GM12891 (cell line): ENCODE measurements at regions not wholly inside any gene's neighbourhood (a gene's known extent, or its start where the extent isn't known, plus 50 kb on each side); places are given as distances from the start of the nearest gene placed in this dataset.

ENCODE experiments used
- POLR2A ChIP-seq: IDR thresholded peaks from 2 replicates; pipeline ENCODE4 v1.6.1; 2011; ENCODE audit warnings: low read depth, low read length, control low read depth
- POLR2AphosphoS5 ChIP-seq: IDR thresholded peaks from 2 replicates; pipeline ENCODE4 v1.6.1; 2011; ENCODE audit warnings: low read depth, low read length, control low read depth
- SPI1 ChIP-seq: IDR thresholded peaks from 2 replicates; pipeline ENCODE4 v1.6.1; 2011; ENCODE audit warnings: low read depth, low read length, control low read depth
- TAF1 ChIP-seq: IDR thresholded peaks from 2 replicates; pipeline ENCODE4 v1.6.1; 2011; ENCODE audit warnings: low read depth, low read length, control low read depth

GRCh38 chr16:55051571-55052347 is 121.1 kb downstream of the IRX5 start:
- TF ChIP-seq POLR2AphosphoS5, result no peak
- TF ChIP-seq POLR2A, result no peak
- TF ChIP-seq TAF1, result no peak
- TF ChIP-seq SPI1, result no peak
